GM19239 (cell line): ENCODE measurements at regions not wholly inside any gene's neighbourhood (a gene's known extent, or its start where the extent isn't known, plus 50 kb on each side); places are given as distances from the start of the nearest gene placed in this dataset.
"Not testable (repeated sequence)": the region's sequence is repeated elsewhere in the genome, so short reads cannot be mapped to it uniquely, and the experiment has no call there.

Experiments used
- DNase-seq: peaks from one replicate; pipeline ENCODE4 v3.0.0; 2011; ENCODE audit warnings: low spot score; ENCODE audit not compliant: insufficient read length
- FAIRE-seq: peaks from 2 replicates; lab custom pipeline; 2011; peaks lifted over from hg19 to GRCh38; lab: Jason Lieb, UNC

- FAIRE-seq (no peak), DNase-seq (no peak)
These were observed 78.4 kb downstream of the ADAMTS15 start for GRCh38 chr11:130526846-130527245.

DNA sequence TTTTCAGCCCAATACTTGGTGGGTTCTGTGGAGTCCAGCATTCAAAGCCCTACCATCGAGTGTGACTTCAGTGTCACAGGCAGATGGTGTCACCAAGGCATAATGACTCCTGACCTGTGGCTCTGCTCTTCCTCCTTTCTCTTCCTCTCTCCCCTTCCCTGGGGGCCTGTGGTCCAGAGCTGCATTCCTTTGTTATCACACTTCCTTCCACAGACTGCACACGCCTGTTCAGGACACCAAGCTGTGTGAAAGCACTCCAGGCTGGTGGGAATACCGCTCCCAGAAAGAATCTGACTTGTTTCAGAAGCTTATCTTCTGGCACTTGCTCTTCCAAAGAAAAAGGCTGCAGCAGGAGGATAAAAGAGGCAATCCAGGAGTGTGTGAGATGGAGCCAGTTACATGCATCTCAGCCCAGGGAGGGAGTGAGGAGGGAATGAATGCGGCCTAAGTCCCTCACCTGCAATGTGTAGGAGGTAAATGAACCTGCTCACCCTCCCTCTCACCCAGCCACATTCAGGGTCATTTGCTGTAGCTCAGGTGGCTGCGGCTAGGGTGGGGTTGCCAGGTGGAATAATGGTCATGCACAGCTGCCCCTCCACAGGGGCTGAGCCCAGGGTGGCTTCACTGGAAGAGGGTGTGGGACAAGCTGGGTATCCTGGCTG, 79.3 kb downstream of the ADAMTS15 start:
- no peak for FAIRE-seq

DNA sequence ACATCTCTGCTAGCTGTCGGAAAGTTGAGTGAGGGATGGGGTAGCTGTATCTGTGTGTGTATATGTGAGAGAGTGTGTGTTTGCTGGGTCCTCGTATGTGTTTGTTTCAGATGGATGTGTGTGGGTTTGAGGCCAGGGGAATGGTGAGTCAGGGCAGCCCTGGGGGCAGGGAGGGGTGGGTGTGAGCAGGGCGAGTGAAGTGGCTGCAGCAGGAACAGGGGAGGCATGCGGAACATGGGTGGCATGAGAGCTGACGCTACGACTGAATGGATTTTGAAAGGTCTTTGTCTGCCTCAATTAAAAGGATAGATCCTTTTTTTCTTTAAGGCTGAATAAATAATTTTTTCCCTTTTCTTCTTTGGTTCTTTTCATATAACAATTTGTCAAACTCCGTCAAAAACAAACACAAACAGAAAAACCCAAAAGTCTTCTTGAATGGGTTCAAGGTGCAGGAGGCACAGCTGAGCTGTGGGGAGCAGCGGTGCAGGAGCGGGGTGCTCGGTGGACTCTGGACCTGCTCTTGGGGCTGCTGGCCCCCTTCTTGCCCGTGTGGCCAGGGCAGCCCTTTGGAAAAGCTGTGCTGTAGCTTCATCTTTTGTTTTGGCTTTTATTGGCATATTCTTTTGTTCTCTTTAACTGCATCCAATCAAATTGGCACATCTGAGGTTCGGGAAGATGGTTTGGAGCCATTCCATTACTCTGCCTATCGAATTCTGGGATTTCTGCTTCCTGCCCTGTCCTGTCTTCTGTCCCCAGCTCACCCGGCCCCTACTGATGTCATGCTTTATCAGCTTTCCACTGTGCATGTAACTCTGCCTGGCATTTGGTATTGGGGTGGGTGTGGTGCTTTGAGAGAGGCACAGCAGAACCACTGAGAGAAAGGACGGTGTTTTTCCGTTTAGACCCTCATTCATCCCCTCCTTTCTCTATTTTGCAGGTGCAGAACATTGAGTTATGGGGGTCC, 80.1 kb downstream of the ADAMTS15 start:
- DNase-seq (no peak), FAIRE-seq (no peak)

More for the DNA sequence above, 79.3 kb downstream of the ADAMTS15 start:
- no peak for DNase-seq

DNA sequence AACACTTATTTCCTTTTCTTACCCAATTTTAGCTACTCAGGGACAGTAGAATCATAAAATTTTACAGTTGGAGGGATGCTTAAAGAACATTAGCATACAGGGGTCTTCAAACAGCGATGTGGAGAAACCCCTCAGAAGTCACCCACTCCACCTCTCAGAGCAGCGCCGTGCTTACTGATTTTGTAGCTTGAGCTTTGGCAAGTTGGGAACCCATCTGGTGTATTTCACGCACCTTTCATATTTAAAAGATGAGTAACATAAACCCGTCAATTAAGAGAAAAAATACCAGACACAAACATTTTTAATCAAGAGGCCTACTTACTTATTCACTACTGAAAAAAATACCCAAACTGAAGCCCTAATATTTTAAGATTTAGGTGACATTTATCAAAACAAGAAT, 80.9 kb downstream of the ADAMTS15 start:
- no peak for DNase-seq
- no peak for FAIRE-seq

GRCh38 chr11:130531061-130531460, 82.6 kb downstream of the ADAMTS15 start:
- FAIRE-seq (no peak), DNase-seq (no peak)

DNA sequence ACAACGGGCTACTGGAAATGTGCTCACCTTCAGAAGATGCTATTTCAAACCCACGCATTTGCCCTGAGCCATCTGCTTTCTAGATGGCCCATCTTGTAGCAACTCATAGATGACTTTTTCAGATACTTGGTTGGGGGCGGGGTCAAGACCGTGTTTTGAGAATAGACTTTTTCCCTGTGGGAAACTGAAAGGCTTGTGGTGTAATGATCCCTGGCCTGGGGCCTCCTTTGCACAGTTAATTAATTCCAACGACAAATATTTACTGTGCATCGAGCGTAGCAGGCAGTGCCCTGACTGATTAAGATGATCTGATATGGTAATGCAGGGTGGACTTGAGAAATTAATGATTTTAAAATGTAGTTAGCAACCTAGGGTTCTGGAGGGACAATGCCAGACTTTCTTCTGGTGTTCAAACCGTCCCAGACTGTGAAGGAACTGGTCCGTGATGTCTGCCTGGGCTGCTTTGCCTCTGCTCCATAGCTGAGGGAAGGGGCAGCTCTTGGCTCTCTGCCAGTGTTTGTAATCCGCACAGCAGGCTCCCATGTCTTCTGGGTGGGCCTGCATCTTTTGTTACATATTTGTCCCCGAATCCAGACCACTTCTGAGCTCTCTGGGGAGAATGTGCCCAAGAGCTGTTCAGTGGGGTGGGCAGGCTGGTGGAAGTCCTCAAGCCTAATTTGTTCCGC, 84.8 kb downstream of the ADAMTS15 start:
- DNase-seq (no peak), FAIRE-seq (no peak)

GRCh38 chr11:130533871-130534270, 85.4 kb downstream of the ADAMTS15 start:
- no peak for FAIRE-seq
- DNase-seq = no peak

DNA sequence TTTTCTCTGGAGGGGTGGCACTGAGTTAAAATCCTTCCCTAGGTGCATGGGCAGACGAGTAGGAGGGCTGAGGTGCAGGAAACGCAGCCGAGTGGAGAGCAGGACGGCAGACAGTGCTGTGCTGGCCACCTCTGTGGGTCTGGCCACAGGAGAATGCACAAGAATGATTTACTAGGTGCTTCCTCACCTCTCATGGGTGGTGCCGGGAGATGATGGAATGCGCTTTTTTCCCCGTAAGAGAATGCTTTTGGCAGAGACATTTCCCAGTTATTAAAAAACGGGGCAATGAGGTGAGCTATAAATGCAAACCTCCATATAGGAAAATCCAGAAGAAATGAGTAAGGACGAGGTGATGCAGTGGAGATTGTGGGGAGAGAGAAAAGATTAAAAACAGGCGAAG, 86.1 kb downstream of the ADAMTS15 start:
- FAIRE-seq (no peak), DNase-seq (no peak)

DNA sequence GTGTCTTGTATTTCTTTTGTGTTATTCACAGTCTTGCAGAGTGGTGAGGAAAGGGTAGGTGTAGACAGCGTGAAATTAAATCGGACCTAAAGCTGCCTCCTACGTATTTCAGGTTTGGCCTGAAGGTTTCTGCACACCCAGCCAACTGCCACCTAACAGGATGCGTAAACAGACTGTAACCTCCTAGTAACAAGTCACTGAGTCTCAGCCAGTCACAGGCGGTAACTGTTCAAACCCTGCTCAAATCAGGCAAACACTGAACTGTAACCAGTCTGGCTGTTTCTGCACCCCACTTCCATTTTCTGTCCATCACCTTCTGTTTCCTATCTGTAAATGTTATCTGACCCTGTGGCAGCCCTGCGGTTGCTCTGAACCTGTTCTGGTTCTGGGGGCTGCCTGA, 87.1 kb downstream of the ADAMTS15 start:
- FAIRE-seq (no peak), DNase-seq (no peak)

DNA sequence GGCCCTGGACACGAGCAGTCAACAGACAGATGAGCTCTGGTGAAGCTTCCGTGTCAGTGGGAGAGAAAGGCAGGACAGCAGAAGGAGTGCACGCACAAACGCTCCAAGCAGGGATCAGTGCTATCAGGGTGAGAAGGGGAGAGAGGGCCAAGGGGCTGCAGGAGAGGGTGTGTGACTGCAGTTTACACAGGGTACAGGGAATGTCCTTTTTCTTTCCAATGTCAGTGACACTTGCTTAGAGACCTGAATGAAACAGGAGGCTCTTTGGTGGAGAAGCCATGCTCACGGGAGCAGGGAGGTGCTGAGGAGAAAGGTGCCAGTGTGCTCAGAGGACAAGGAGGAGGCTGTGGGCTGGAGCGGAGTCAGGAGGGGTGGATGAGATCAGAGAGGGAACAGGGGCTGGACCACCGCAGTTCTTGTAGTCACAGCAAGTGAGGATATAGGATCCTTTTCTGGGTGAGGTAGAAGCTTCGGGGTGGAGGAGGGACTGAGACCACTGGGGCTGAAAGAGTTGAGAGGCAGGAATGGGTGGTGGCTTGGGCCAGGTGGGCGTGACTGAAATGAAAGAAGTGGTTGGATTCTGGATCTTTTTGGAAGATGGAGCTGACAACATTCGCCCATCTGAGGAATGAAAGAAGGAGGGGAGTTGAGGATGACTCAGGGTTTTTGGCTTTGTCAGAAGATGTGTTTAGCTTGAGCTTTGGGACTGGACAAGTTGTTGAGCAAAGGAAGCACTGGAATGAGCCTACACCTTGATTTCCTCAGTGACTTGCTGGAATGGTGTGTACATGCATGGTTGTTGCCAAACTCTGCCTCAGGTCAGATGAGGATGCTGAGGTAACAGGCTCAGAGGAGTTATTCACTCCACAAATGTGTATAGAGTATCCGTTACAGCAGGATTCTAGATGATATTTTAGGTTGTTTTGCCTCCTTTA, 87.9 kb downstream of the ADAMTS15 start:
- FAIRE-seq (no peak), DNase-seq (no peak)

DNA sequence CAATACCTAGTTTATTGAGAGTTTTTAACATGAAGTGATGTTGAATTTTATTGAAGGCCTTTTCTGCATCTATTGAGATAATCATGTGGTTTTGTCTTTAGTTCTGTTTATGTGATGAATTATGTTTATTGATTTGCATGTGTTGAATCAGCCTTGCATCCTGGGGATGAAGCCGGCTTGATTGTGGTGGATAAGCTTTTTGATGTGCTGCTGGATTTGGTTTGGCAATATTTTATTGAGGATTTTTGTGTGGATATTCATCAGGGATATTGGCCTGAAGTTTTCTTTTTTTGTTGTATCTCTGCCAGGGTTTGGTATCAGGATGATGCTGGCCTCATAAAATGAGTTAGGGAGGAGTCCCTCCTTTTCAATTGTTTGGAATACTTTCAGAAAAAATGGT, 91.2 kb downstream of the ADAMTS15 start:
- DNase-seq, FAIRE-seq: not testable (repeated sequence)

- DNase-seq (no peak), FAIRE-seq (no peak)
These were observed 95.8 kb downstream of the ADAMTS15 start for GRCh38 chr11:130544266-130544665.

DNA sequence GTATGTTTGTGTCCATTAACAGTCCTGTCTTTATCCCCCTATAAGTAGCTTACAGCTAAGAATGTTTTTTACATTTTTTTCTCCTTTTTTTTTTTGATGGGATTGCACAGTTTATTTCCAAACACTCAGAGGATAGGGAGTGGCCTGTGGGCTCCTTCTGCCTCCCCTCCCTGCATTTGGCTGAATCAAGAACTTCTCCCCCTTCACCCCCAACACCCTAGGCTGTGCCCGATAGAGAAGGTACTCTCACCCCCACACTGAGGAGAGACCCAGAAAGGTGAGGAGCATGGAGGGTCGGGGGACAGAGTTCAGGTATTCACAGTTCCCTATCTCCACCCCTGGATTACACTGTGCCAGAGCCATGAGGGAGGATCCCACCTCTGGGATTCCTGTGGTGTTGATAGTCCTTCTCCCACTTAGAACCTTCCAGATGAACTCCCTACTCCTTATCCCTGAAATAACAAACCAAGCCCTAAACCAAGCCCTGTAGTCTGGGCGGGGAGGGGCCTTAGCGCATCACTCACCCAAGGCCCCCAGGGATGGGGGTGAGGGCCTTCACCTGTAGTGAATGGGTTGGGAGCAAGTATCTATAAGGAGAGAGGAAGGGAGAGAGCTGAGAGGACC, 97.1 kb downstream of the ADAMTS15 start:
- DNase-seq = no peak
- no peak for FAIRE-seq

DNA sequence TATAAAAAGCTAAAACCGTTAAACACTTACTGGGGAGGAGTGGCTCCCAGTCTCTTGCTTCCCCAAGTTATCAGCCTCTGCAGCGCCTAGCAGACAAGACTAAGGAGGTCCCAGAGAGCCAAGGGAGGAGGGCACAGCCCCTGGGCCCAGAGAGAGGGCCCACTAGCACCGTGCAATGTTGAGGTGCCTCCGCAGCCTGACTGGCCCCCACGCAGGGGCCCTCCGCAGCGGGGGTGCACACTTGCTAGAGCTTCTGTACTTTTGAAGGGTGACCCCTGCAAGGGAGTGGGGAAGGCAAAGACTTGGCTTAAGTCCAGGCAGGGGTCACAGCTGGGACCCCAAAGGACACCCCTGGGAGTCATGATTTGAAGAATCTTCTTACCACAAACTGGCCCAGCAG, 98.0 kb downstream of the ADAMTS15 start:
- DNase-seq = no peak
- no peak for FAIRE-seq

DNA sequence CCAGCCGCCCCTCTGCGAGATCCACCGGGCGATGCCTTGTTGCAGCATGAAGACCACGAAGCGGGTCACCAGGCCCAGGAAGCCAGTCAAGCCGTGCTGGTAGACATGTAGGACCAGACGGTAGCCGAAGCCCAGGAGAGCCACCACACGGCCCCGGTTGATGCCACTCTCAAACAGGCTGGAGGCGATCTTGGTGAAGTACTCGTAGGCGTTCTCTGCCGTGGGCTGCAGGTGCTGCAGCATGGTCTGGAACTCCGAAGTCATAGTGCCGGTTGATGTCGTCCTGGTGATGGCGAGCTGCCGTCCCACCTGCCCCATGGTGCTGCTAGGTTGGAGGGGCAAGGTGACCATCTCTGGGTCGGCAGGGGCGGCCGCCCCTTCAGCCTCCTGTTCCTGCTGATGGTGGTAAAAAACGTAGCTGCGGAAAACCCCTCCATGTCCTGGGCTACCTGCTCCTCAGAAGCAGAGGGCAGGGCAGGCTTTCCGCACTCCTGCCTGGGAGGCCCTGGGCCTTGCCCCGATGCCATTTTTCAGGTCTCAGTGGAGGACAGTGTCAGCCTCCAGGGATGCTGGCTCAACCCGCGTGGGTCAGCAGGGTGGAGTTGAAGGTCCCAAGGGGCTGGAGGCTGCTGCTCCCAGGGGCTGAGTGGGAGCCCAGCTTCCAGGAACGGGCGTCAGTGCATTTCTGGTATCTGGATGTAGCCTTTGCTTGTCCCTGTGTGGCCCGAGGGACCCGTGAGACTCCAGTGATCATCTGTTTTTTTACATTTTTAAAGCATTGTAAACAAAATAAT, 98.7 kb downstream of the ADAMTS15 start:
- no peak for FAIRE-seq
- no peak for DNase-seq

DNA sequence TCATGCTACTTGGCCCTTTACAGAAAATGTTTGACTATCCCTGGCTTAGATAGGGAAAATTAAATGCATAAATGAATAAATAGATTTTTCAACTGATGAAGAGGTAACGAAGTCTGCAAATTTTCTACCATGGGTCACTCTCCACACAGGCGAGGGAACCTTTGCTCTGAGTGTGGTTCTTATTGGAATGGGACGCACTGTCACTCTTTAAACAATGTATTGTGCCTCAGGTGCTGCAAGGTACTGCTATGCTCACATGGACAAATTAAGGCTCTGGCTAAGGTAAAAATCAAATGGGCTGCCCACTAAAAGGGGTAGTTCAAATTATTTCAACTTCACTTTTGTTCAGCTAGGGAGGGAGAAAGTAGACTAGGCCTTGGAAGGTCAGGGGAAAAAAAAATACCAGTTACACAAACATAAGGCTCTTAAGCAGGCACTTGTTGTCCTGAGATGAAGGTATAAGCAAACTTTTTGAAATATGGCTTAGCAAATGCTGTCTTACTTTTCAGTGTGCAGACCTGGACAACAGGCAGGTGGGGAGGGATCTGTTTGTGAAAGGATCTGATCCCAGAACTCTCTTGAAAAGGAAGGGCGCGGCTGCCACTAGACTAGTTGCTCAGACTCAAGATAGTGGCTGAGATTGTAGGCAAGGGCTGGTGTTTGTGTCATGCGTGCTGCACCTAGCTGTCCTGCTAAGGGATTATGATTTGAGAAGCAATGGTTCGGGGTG, 99.5 kb downstream of the ADAMTS15 start:
- no peak for DNase-seq
- no peak for FAIRE-seq

DNA sequence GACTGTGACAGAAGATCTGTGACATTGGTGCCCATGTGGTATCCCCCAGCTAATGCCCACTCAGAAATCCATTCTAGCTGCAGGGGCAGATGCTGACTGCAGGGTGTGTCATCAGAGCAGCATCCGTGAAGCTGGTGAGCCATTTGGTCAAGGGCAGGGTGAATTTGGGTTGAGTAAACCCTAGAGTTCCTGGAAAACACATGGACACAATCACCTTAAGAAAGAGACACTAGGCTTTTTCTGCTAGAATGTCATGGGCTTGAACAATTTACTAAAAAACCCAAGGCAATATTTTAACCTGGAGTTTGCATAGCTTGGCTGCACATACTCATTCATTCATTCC, 100.0 kb downstream of the ADAMTS15 start:
- DNase-seq = no peak
- FAIRE-seq = no peak

GRCh38 chr11:130549393-130549999, 101.1 kb downstream of the ADAMTS15 start:
- no peak for DNase-seq
- FAIRE-seq = no peak
